ENCODE measurements at regions not wholly inside any gene's neighbourhood (a gene's known extent, or its start where the extent isn't known, plus 50 kb on each side); places are given as distances from the start of the nearest gene placed in this dataset.

GRCh38 chr2:193824474-193824873, 1629.7 kb upstream of the TMEFF2 start:
- H2BK12ac ChIP-seq (ENCODE audit: low read depth, low read length), result no peak overlapping the region
- H2BK15ac ChIP-seq (ENCODE audit: low read length), result no peak overlapping the region
- H3K18ac ChIP-seq (ENCODE audit: extremely low read depth, low read length), result no peak overlapping the region
- no peak overlapping the region for H2AK5ac ChIP-seq (ENCODE audit: low read depth, low read length)
- H3K79me2 ChIP-seq (ENCODE audit: control insufficient read depth in 1 of 2, insufficient read depth in 2 of 2, low read length in 2 of 2), result no peaks in the 10 kb centered on the region
- 81% methylated on average over 1 of the region's 1 CpG; no CpG with 5 or more reads in 1 of the 2 experiments for WGBS, 2 experiments (ENCODE audit: extremely low coverage in 1 of 2, insufficient coverage in 1 of 2, insufficient read length in 1 of 2, insufficient replicate concordance in 2 of 2, low coverage in 1 of 2, low lambda C conversion rate in 2 of 2, missing lambda C conversion rate in 1 of 2)
- no peaks in the 10 kb centered on the region for H3K4me1 ChIP-seq (replicated peaks in 1 of 4; ENCODE audit: control insufficient read depth in 3 of 4, insufficient read depth in 4 of 4, low read length in 3 of 4)
- H3K23ac ChIP-seq (ENCODE audit: insufficient read length), result no peak overlapping the region
- no peak overlapping the region for H3K4ac ChIP-seq (replicated peaks; ENCODE audit: insufficient read length, low read depth, low read length)
- H4K5ac ChIP-seq (ENCODE audit: insufficient read length, low read depth, low read length), result no peak overlapping the region
- no peak overlapping the region for H3K27ac ChIP-seq (ENCODE audit: low read depth, low read length)
- no peak overlapping the region for H2BK5ac ChIP-seq (ENCODE audit: low read depth, low read length)
- ChIA-PET CTCF (ENCODE audit: partially characterized antibody) (no interaction called here), POLR2A (ENCODE audit: partially characterized antibody) (no interaction called here)
- no peak overlapping the region for H3K9ac ChIP-seq (replicated peaks in 1 of 4; ENCODE audit: extremely low read depth in 1 of 4, low read depth in 3 of 4, low read length in 3 of 4)
- no peak overlapping the region for H4K8ac ChIP-seq (ENCODE audit: extremely low read depth, insufficient read depth, low read length)
- no peaks in the 10 kb centered on the region for H3K23me2 ChIP-seq (ENCODE audit: low read depth, low read length)
- FAIRE-seq, result no peak
- no peak overlapping the region for H2AFZ ChIP-seq (ENCODE audit: low read length)
- no peaks in the 10 kb centered on the region for H3K36me3 ChIP-seq (ENCODE audit: control insufficient read depth in 2 of 4, insufficient read depth in 4 of 4, low read length in 3 of 4)
- H3K56ac ChIP-seq (replicated peaks; ENCODE audit: insufficient read length, low read depth, low read length), result no peak overlapping the region
- H3K27me3 ChIP-seq (replicated peaks in 1 of 4; ENCODE audit: control insufficient read depth in 3 of 4, extremely low read depth in 1 of 4, insufficient read depth in 3 of 4, low read length in 3 of 4), result no peaks in the 10 kb centered on the region
- H3K79me1 ChIP-seq (ENCODE audit: low read depth, low read length), result no peaks in the 10 kb centered on the region
- no peak overlapping the region for H2BK20ac ChIP-seq (ENCODE audit: low read length)
- no peak overlapping the region for H2BK120ac ChIP-seq (replicated peaks; ENCODE audit: low read depth, low read length)
- H3K9me3 ChIP-seq (ENCODE audit: insufficient read depth in 2 of 2, low read depth in 1 of 2, low read length in 1 of 2), result no peaks in the 10 kb centered on the region; a peak in 1 of 4 replicates
- no peak overlapping the region for H3K4me2 ChIP-seq (ENCODE audit: insufficient read depth in 1 of 2, low read depth in 2 of 2, low read length in 2 of 2)
- DNase-seq (ENCODE audit: low read depth in 1 of 2, low spot score in 2 of 2), result no peak
- H4K20me1 ChIP-seq (replicated peaks in 1 of 2; ENCODE audit: control insufficient read depth in 1 of 2, insufficient read depth in 2 of 2, low read length in 2 of 2), result no peaks in the 10 kb centered on the region
- H4K91ac ChIP-seq (replicated peaks; ENCODE audit: insufficient read length, low read length), result no peak overlapping the region
- no peak overlapping the region for H3K14ac ChIP-seq (ENCODE audit: insufficient read length)
- H3K4me3 ChIP-seq (ENCODE audit: extremely low read depth in 1 of 4, insufficient read depth in 2 of 4, low read depth in 3 of 4, low read length in 4 of 4), result no peak overlapping the region
- no peak for TF ChIP-seq CBX5 (IDR thresholded peaks at IDR 0.05; ENCODE audit: low read depth, low read length)
- no peak for TF ChIP-seq TAF1 (IDR thresholded peaks at IDR 0.05; ENCODE audit: low read depth, low read length)
- no peak for TF ChIP-seq SP2 (IDR thresholded peaks at IDR 0.05; ENCODE audit: low read length)
- no peak for TF ChIP-seq SP4 (IDR thresholded peaks at IDR 0.05; ENCODE audit: low read length)
- TF ChIP-seq EP300 (IDR thresholded peaks at IDR 0.05; ENCODE audit: borderline replicate concordance in 1 of 2, low read depth in 2 of 2, low read length in 2 of 2), result no peak
- TF ChIP-seq TAF7 (optimal IDR thresholded peaks at IDR 0.05; ENCODE audit: borderline replicate concordance, low read depth, low read length), result no peak
- TF ChIP-seq, protein P1, sequence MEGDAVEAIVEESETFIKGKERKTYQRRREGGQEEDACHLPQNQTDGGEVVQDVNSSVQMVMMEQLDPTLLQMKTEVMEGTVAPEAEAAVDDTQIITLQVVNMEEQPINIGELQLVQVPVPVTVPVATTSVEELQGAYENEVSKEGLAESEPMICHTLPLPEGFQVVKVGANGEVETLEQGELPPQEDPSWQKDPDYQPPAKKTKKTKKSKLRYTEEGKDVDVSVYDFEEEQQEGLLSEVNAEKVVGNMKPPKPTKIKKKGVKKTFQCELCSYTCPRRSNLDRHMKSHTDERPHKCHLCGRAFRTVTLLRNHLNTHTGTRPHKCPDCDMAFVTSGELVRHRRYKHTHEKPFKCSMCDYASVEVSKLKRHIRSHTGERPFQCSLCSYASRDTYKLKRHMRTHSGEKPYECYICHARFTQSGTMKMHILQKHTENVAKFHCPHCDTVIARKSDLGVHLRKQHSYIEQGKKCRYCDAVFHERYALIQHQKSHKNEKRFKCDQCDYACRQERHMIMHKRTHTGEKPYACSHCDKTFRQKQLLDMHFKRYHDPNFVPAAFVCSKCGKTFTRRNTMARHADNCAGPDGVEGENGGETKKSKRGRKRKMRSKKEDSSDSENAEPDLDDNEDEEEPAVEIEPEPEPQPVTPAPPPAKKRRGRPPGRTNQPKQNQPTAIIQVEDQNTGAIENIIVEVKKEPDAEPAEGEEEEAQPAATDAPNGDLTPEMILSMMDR (IDR thresholded peaks at IDR 0.05; ENCODE audit: control extremely low read depth in 1 of 3, insufficient read depth in 1 of 3, low read depth in 1 of 3, low read length in 3 of 3), result no peak
